ENCODE measurements at regions not wholly inside any gene's neighbourhood (a gene's known extent, or its start where the extent isn't known, plus 50 kb on each side); places are given as distances from the start of the nearest gene placed in this dataset.

DNA sequence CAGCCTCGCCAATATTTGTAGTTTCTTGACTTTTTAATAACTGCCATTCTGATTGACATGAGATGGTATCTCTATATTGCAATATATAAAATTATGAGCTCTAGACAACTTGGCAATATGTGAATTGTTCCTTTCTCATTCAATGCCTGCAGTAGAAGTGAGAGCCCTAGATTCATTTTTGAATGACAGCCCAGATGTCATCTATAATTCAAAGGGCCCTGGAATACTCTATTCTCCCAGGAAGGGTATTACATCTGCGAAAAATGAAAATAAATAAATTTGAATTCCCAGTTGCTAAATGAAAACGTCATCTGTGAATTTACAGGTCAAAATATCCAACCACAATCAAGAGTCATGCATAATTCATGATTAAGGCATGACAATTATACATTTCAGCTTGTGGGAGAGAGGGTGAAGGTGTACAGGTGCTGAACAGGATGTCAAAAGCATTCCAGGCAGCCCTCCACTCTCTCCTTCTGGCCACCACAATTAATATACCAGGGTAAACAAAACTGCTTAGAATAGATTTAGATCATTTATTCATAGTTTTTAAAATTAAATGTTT lies 1147.3 kb downstream of the XPNPEP1 start:
- TF ChIP-seq CTCF (IDR thresholded peaks at IDR 0.05) (no peak), POLR2A (IDR thresholded peaks at IDR 0.05) (no peak)

Data from uterus (tissue), 2 donors.